Neuron (in vitro differentiated cells): ENCODE measurements at regions not wholly inside any gene's neighbourhood (a gene's known extent, or its start where the extent isn't known, plus 50 kb on each side); places are given as distances from the start of the nearest gene placed in this dataset.

Experiments used
- H2AFZ ChIP-seq: one replicate; pipeline ENCODE4 v1.6.1; 2013; ENCODE audit warnings: low read depth, mild to moderate bottlenecking, inconsistent platforms, low read length, moderate library complexity
- H3K27me3 ChIP-seq: one replicate; pipeline ENCODE4 v1.6.1; 2013; ENCODE audit warnings: low read length; ENCODE audit not compliant: insufficient read depth
- H3K36me3 ChIP-seq: one replicate; pipeline ENCODE4 v1.6.1; 2013; ENCODE audit warnings: low read length; ENCODE audit not compliant: insufficient read depth
- H3K4me1 ChIP-seq: one replicate; pipeline ENCODE4 v1.6.1; 2013; ENCODE audit warnings: low read length; ENCODE audit not compliant: insufficient read depth
- H3K4me3 ChIP-seq: 2 replicates; pipeline ENCODE4 v1.5.1; 2013; ENCODE audit warnings: mild to moderate bottlenecking, low read length, moderate library complexity
- H3K9me3 ChIP-seq: one replicate; pipeline ENCODE4 v1.6.1; 2013; ENCODE audit warnings: low read length

GRCh38 chr3:83816653-83817052 lies 1142.1 kb upstream of the CADM2 start:
- no peaks in the 10 kb centered on the region for H3K27me3 ChIP-seq
- no peaks in the 10 kb centered on the region for H3K9me3 ChIP-seq
- H2AFZ ChIP-seq: no peak overlapping the region
- no peaks in the 10 kb centered on the region for H3K4me1 ChIP-seq
- no peak overlapping the region for H3K4me3 ChIP-seq
- H3K36me3 ChIP-seq: no peaks in the 10 kb centered on the region

- H3K9me3 ChIP-seq: no peaks in the 10 kb centered on the region
- no peak overlapping the region for H2AFZ ChIP-seq
- no peaks in the 10 kb centered on the region for H3K27me3 ChIP-seq
- H3K4me3 ChIP-seq: no peak overlapping the region
- H3K4me1 ChIP-seq: no peaks in the 10 kb centered on the region
- no peaks in the 10 kb centered on the region for H3K36me3 ChIP-seq
Measured at GRCh38 chr3:83821506-83821905, 1137.3 kb upstream of the CADM2 start.

DNA sequence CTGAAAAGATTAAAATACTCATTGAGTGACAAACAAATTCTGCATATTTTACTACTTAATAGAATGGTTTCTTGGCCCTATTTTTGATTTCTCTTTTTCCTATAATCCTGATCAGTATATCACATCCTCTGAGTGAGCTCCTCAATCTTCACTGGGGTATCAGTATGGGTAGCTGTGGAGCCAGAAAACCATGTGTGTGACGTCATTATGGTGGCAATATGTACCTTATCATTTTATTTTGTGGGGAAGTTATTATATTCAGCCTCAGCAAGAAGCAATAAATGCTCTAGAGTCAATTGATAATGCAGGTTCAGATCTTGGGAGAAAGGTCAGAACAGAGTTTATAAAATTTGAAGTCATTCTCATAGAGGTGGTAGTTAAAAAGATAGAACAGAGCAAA lies 1135.7 kb upstream of the CADM2 start:
- H3K4me3 ChIP-seq: no peak overlapping the region
- H2AFZ ChIP-seq: no peak overlapping the region
- H3K27me3 ChIP-seq: no peaks in the 10 kb centered on the region
- no peaks in the 10 kb centered on the region for H3K36me3 ChIP-seq
- H3K4me1 ChIP-seq: no peaks in the 10 kb centered on the region
- H3K9me3 ChIP-seq: no peaks in the 10 kb centered on the region

GRCh38 chr3:83835040-83835439 lies 1123.7 kb upstream of the CADM2 start:
- Histone ChIP-seq H3K4me3 (no peak overlapping the region), H3K27me3 (no peaks in the 10 kb centered on the region), H3K9me3 (peaks cover 4% of the 10 kb centered on the region), H3K36me3 (no peaks in the 10 kb centered on the region), H3K4me1 (no peaks in the 10 kb centered on the region), H2AFZ (no peak overlapping the region)

DNA sequence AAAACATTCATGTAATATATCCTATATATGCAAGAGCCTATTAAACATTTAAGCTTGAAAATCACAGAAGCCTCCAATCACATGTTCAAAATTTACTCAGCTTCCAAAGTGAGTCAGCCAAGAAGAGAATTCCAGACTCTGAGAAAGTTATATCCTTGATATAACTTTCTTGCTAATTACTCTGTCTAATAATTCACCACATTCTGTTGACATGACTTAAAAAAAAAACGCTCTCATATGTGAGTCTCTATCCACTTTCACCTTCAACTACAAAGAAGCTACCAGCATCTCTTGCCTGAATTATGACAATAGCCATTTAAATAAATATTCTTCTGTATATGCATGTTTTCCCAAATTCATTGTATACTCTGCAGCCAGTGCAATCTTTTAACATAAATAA lies 1116.3 kb upstream of the CADM2 start:
- Histone ChIP-seq H3K36me3 (no peaks in the 10 kb centered on the region), H3K4me1 (no peaks in the 10 kb centered on the region), H3K4me3 (no peak overlapping the region), H3K27me3 (no peaks in the 10 kb centered on the region), H3K9me3 (peaks cover 4% of the 10 kb centered on the region), H2AFZ (no peak overlapping the region)

GRCh38 chr3:83843716-83844115 lies 1115.1 kb upstream of the CADM2 start:
- Histone ChIP-seq H3K27me3 (no peaks in the 10 kb centered on the region), H3K4me1 (no peaks in the 10 kb centered on the region), H3K4me3 (no peak overlapping the region), H3K36me3 (no peaks in the 10 kb centered on the region), H2AFZ (no peak overlapping the region), H3K9me3 (no peaks in the 10 kb centered on the region)

DNA sequence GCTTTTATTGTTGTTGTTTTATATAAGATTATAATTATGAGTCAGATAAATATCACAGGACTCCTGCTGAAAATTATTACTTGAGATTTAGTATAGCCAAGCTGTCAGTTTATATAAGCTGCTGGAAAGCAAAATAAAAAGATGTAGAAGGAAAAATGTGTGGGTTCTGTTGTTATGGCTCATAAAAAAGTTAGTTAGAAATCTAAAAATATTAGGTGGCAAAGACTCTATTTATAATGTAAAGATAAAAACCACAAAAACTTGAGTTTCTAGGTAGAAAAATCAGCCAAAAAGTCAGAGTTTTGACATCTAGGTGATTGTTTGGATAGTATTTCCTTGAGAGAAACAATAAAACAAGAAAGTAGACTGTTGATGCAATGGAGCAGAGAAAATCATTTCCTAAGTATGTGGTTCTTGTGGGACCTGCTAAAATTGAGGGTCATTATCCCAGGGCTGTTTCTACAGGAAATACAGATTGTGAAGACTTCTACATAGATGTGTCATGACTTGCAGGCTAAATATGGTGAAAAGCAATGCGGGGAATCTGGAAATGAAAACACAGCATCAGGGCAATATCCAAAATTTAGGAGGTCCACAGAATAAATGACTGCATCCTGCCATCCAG lies 1109.6 kb upstream of the CADM2 start:
- H3K9me3 ChIP-seq: no peaks in the 10 kb centered on the region
- no peaks in the 10 kb centered on the region for H3K4me1 ChIP-seq

GRCh38 chr3:83863380-83863779 lies 1095.4 kb upstream of the CADM2 start:
- no peaks in the 10 kb centered on the region for H3K4me1 ChIP-seq
- no peaks in the 10 kb centered on the region for H3K27me3 ChIP-seq
- H3K4me3 ChIP-seq: no peak overlapping the region
- no peak overlapping the region for H2AFZ ChIP-seq
- H3K36me3 ChIP-seq: no peaks in the 10 kb centered on the region
- no peaks in the 10 kb centered on the region for H3K9me3 ChIP-seq

More for the DNA sequence above, 1109.6 kb upstream of the CADM2 start:
- no peak overlapping the region for H3K4me3 ChIP-seq
- no peaks in the 10 kb centered on the region for H3K27me3 ChIP-seq
- no peak overlapping the region for H2AFZ ChIP-seq
- H3K36me3 ChIP-seq: no peaks in the 10 kb centered on the region

- Histone ChIP-seq H3K9me3 (no peaks in the 10 kb centered on the region), H3K4me1 (no peaks in the 10 kb centered on the region), H2AFZ (no peak overlapping the region), H3K4me3 (no peak overlapping the region), H3K36me3 (no peaks in the 10 kb centered on the region), H3K27me3 (no peaks in the 10 kb centered on the region)
Measured at GRCh38 chr3:83868909-83869567, 1089.8 kb upstream of the CADM2 start.

- Histone ChIP-seq H3K9me3 (peaks cover 1% of the 10 kb centered on the region), H3K27me3 (no peaks in the 10 kb centered on the region), H3K4me1 (no peaks in the 10 kb centered on the region), H3K36me3 (no peaks in the 10 kb centered on the region), H3K4me3 (no peak overlapping the region), H2AFZ (no peak overlapping the region)
Measured at GRCh38 chr3:83873550-83873949, 1085.2 kb upstream of the CADM2 start.

DNA sequence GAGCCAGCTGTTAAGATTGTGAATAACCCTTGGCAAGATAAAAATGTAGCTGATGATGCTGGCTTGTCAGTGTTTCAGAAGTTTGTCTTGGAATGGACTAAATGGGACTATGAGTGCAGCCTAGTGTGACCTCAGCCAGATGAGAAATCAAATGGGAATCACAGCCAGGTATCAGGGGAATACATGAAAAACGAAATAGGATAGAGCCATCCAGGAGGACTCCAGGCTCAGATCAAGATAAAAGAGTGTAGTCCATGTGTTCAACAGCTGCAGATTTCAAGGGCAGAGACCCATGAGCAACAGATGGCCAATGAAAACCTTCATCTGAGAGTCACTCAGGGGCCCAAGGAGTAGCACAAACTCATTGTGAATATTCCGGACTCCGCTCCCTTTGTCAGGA lies 1080.9 kb upstream of the CADM2 start:
- no peak overlapping the region for H2AFZ ChIP-seq
- no peaks in the 10 kb centered on the region for H3K4me1 ChIP-seq
- no peaks in the 10 kb centered on the region for H3K27me3 ChIP-seq
- no peak overlapping the region for H3K4me3 ChIP-seq
- H3K36me3 ChIP-seq: no peaks in the 10 kb centered on the region
- H3K9me3 ChIP-seq: peaks cover 1% of the 10 kb centered on the region

DNA sequence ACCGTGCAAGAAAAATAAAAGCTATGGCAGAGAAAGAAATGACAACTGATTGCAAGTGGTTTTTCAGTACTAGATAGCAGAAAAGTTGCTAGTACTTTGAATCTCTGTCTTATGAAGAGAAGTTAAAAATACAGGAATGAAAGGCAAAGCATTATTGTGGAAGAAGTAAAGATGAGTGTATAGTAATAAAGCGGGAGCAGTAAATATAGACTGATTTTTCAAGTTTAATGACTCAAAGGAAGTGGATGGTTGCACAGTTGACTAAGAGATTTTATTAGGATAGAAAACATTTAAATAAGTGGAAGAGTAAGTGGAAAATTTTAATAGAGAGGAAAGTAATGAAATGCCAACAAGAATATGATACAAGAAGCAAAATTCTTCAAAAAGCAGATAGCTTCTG lies 1076.1 kb upstream of the CADM2 start:
- Histone ChIP-seq H3K4me1 (no peaks in the 10 kb centered on the region), H3K4me3 (no peak overlapping the region), H3K27me3 (no peaks in the 10 kb centered on the region), H3K36me3 (no peaks in the 10 kb centered on the region), H2AFZ (peak overlapping the region; percentile 54), H3K9me3 (no peaks in the 10 kb centered on the region)

DNA sequence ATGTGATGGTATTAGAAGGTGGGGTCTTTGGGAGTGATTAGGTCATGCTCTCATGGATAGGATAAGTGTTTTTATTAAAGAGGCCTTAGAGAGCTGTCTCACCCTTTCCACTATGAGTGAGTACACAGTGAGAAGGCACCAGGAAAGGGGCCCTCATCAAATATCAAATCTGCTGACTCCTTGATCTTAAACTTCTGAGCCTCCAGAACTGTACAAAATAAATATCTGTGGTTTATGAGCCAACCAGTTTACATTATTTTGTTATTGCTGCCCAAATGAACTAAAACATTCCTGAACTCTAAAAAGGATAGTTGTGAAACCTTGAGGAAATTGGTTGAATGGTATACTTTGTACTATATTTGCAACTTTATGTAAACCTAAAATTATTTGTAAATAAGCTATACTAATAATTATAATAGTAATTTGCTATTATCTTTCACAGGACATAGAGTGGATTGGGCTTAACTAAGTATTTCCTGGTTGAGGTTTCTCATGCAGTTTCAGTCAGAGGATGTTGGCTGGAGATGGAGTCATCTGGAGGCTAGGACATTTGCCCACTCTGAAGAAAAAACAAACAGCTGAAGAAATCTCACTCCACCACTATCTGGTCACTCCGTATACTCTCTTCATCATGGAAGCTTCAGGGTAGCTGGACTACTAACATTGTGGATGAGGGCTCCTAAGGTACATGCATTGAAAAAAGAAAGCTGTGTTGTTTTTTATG lies 1068.6 kb upstream of the CADM2 start:
- Histone ChIP-seq H3K36me3 (no peaks in the 10 kb centered on the region), H3K4me3 (no peak overlapping the region), H2AFZ (no peak overlapping the region), H3K27me3 (no peaks in the 10 kb centered on the region), H3K4me1 (no peaks in the 10 kb centered on the region), H3K9me3 (no peaks in the 10 kb centered on the region)
